ENCODE measurements at regions not wholly inside any gene's neighbourhood (a gene's known extent, or its start where the extent isn't known, plus 50 kb on each side); places are given as distances from the start of the nearest gene placed in this dataset.

DNA sequence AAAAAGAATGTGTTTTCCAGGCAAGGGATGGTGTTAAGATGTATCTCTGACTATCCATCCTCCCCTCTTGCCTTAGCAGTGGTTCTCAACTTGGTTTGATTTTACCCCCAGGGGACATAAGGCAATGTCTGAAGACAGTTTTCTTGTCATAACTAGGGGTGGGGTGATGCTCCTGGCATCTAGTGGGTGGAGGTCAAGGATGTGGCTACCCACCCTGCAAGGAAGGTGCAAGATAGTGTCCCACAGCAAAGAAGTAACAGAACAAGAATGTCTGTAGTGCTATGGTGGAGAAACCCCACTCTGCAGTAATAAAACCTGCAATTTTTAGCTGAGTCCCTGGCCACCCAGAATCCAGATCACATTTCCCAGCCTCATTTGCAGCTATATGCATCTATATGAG, 81.2 kb upstream of the TBL1X start:
- Histone ChIP-seq H3K4me1 (replicated peaks) (no peaks in the 10 kb centered on the region), H3K27me3 (replicated peaks; ENCODE audit: insufficient read depth) (no peaks in the 10 kb centered on the region), H3K4me3 (no peak overlapping the region), H3K27ac (no peak overlapping the region), H3K9me3 (no peaks in the 10 kb centered on the region), H3K36me3 (no peaks in the 10 kb centered on the region)
- TF ChIP-seq, protein P1, sequence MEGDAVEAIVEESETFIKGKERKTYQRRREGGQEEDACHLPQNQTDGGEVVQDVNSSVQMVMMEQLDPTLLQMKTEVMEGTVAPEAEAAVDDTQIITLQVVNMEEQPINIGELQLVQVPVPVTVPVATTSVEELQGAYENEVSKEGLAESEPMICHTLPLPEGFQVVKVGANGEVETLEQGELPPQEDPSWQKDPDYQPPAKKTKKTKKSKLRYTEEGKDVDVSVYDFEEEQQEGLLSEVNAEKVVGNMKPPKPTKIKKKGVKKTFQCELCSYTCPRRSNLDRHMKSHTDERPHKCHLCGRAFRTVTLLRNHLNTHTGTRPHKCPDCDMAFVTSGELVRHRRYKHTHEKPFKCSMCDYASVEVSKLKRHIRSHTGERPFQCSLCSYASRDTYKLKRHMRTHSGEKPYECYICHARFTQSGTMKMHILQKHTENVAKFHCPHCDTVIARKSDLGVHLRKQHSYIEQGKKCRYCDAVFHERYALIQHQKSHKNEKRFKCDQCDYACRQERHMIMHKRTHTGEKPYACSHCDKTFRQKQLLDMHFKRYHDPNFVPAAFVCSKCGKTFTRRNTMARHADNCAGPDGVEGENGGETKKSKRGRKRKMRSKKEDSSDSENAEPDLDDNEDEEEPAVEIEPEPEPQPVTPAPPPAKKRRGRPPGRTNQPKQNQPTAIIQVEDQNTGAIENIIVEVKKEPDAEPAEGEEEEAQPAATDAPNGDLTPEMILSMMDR (IDR thresholded peaks at IDR 0.05), result no peak
- TF ChIP-seq POLR2A (IDR thresholded peaks at IDR 0.05) (no peak), POLR2AphosphoS5 (IDR thresholded peaks at IDR 0.05) (no peak)
- DNase-seq (ENCODE audit: low spot score), result no peak
- intact Hi-C loops (cut with DNase I), result no loop called here

DNA sequence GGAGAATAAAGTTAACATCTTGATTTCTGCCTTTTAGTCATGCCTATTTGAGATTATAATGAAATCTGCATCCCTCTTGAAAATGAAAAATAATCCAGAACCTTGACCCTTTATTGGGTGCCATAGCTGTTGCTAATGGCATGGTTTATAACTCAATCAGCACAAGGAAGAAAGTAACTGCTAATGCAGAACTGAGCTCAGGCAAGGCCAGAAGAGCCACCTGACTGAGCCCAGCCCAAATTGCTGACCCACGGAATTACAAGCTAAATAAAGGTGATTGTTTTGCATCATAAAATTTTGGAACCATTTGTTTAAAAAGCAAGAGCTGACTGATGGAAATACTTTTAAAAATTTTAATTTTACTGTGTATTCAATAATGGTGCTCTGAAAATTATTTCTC, 76.4 kb upstream of the TBL1X start:
- 81% methylated on average over 1 of the region's 1 CpG for WGBS
- intact Hi-C loops (cut with DNase I), result no loop called here
- no peaks in the 10 kb centered on the region for H3K36me3 ChIP-seq

DNA sequence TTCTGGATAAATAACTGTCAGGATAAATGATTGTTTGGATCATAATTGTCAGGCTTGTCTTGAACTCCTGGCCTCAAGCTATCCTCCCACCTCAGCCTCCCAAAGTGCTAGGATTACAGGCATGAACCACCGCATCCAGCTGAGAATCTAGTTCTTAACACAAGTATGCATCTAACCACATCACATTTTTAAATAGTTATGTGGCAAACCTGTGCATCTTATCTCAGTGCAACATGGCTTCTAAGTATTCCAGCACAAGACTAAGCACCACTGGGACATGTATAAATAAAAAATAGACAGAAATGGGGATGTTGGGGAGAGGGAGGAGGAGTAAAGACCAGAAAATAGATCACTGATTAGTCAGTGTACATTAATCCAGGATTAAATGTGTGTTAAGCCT, 74.7 kb upstream of the TBL1X start:
- Histone ChIP-seq H3K9me3 (no peaks in the 10 kb centered on the region), H3K4me1 (replicated peaks) (no peaks in the 10 kb centered on the region), H3K36me3 (no peaks in the 10 kb centered on the region), H3K4me3 (no peak overlapping the region), H3K27ac (no peak overlapping the region), H3K27me3 (replicated peaks; ENCODE audit: insufficient read depth) (no peaks in the 10 kb centered on the region)
- no peak for DNase-seq (ENCODE audit: low spot score)
- TF ChIP-seq, protein P1 (IDR thresholded peaks at IDR 0.05), result no peak
- no peak for TF ChIP-seq POLR2AphosphoS5 (IDR thresholded peaks at IDR 0.05)
- TF ChIP-seq POLR2A (IDR thresholded peaks at IDR 0.05), result no peak
- intact Hi-C loops (cut with DNase I), result no loop called here
- WGBS, result 100% methylated on average over 1 of the region's 1 CpG

More for the DNA sequence above, 76.4 kb upstream of the TBL1X start:
- DNase-seq (ENCODE audit: low spot score), result no peak
- Histone ChIP-seq H3K9me3 (no peaks in the 10 kb centered on the region), H3K27me3 (replicated peaks; ENCODE audit: insufficient read depth) (no peaks in the 10 kb centered on the region), H3K4me1 (replicated peaks) (no peaks in the 10 kb centered on the region), H3K27ac (no peak overlapping the region), H3K4me3 (no peak overlapping the region)
- TF ChIP-seq POLR2AphosphoS5 (IDR thresholded peaks at IDR 0.05) (no peak), POLR2A (IDR thresholded peaks at IDR 0.05) (no peak)
- TF ChIP-seq, protein P1 (IDR thresholded peaks at IDR 0.05), result no peak

DNA sequence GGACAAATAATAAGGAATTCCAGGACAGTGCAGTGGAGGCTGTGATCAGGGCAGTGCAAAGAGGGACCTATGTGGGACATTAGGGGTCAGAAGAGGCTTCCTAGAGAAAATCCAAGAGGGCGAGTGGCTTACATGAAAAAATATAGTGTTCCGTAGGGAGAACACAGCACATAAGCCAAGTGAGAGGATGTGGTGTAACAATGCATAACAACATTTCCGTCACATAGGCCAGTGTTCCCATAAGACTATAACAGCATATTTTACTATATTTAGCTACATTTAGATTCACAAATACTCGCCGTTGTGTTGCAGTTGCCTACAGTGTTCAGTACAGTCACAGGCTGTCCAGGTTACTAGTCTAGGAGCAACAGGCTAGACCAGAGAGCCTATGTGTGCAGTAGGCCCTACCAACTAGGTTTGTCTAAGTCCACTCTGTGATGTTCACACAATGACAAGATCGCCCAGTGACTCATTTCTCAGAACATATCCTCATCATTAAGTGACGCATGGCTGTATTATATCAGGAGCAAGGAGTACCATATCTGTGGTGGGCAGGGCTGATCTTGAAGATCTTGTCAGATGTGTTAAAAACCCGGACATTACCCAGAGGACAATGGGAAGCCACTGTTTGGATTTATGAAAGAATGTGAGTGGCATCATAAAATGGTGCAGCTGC, 74.0 kb upstream of the TBL1X start:
- DNase-seq (ENCODE audit: low spot score), result no peak
- no peak overlapping the region for H3K27ac ChIP-seq
- H3K36me3 ChIP-seq, result no peaks in the 10 kb centered on the region
- intact Hi-C loops (cut with DNase I), result no loop called here
- no peaks in the 10 kb centered on the region for H3K27me3 ChIP-seq (replicated peaks; ENCODE audit: insufficient read depth)
- no peak overlapping the region for H3K4me3 ChIP-seq
- H3K4me1 ChIP-seq (replicated peaks), result no peaks in the 10 kb centered on the region
- H3K9me3 ChIP-seq, result no peaks in the 10 kb centered on the region
- 89% methylated on average over 7 of the region's 8 CpGs for whole genome bisulfite sequencing
- no peak for TF ChIP-seq POLR2A (IDR thresholded peaks at IDR 0.05)
- TF ChIP-seq, protein P1 (IDR thresholded peaks at IDR 0.05), result no peak
- no peak for TF ChIP-seq POLR2AphosphoS5 (IDR thresholded peaks at IDR 0.05)

DNA sequence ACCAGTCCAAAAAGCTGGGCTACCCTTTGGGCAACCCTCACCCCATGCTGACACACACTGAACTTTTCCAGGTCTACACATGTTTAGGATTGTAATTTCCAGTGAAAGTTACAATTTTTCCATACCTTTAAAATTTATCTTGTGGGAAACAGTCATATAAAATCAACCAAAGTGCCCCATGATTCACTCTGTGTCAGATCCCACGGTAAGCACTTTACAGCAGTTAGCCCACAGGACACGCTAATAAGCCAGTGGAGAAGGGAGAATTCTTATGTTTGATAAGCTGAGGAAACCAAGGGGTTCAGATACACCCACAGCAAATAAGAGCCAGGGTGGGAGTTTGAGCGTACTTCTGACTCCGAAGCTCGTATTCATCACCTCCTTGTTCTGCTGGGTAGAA, 72.4 kb upstream of the TBL1X start:
- Histone ChIP-seq H3K4me1 (replicated peaks) (no peaks in the 10 kb centered on the region), H3K4me3 (no peak overlapping the region), H3K27ac (no peak overlapping the region), H3K36me3 (no peaks in the 10 kb centered on the region), H3K9me3 (no peaks in the 10 kb centered on the region), H3K27me3 (replicated peaks; ENCODE audit: insufficient read depth) (no peaks in the 10 kb centered on the region)
- no peak for TF ChIP-seq POLR2AphosphoS5 (IDR thresholded peaks at IDR 0.05)
- TF ChIP-seq POLR2A (IDR thresholded peaks at IDR 0.05), result no peak
- TF ChIP-seq, protein P1 (IDR thresholded peaks at IDR 0.05), result no peak
- intact Hi-C loops (cut with DNase I), result no loop called here
- DNase-seq (ENCODE audit: low spot score), result no peak
- WGBS, result 95% methylated on average over 3 of the region's 5 CpGs
